ENCODE measurements at regions not wholly inside any gene's neighbourhood (a gene's known extent, or its start where the extent isn't known, plus 50 kb on each side); places are given as distances from the start of the nearest gene placed in this dataset.

- no peak for DNase-seq
Measured at GRCh38 chr11:92671081-92671480, 298.4 kb upstream of the MTNR1B start.

GRCh38 chr11:92675303-92675702 lies 294.1 kb upstream of the MTNR1B start:
- DNase-seq, result peak in 1 of 2 experiments; percentile 14

GRCh38 chr11:92675810-92676209 lies 293.6 kb upstream of the MTNR1B start:
- no peak for DNase-seq

GRCh38 chr11:92678008-92678611 lies 291.3 kb upstream of the MTNR1B start:
- DNase-seq, result no peak

- no peak for DNase-seq
Measured at GRCh38 chr11:92681586-92681985, 287.9 kb upstream of the MTNR1B start.

- no peak for DNase-seq
Measured at GRCh38 chr11:92682136-92682535, 287.3 kb upstream of the MTNR1B start.

- no peak for DNase-seq
Measured at GRCh38 chr11:92682952-92683351, 286.5 kb upstream of the MTNR1B start.

- peak in 1 of 2 experiments; percentile 36 for DNase-seq
Measured at GRCh38 chr11:92685049-92685448, 284.4 kb upstream of the MTNR1B start.

- DNase-seq, result no peak
Measured at GRCh38 chr11:92687724-92688123, 281.7 kb upstream of the MTNR1B start.

GRCh38 chr11:92688416-92688815 lies 281.0 kb upstream of the MTNR1B start:
- DNase-seq, result no peak

GRCh38 chr11:92692826-92693546 lies 276.5 kb upstream of the MTNR1B start:
- no peak for DNase-seq

- DNase-seq, result no peak
Measured at GRCh38 chr11:92696076-92696475, 273.4 kb upstream of the MTNR1B start.

GRCh38 chr11:92697461-92698312 lies 271.8 kb upstream of the MTNR1B start:
- no peak for DNase-seq

GRCh38 chr11:92698742-92699141 lies 270.7 kb upstream of the MTNR1B start:
- DNase-seq, result no peak

GRCh38 chr11:92702037-92702804 lies 267.2 kb upstream of the MTNR1B start:
- DNase-seq, result no peak

- no peak for DNase-seq
Measured at GRCh38 chr11:92702805-92703448, 266.5 kb upstream of the MTNR1B start.

GRCh38 chr11:92703449-92703830 lies 266.0 kb upstream of the MTNR1B start:
- no peak for DNase-seq

- DNase-seq, result peak; percentile 13 to 66
Measured at GRCh38 chr11:92707173-92707619, 262.3 kb upstream of the MTNR1B start.

- no peak for DNase-seq
Measured at GRCh38 chr11:92707665-92708064, 261.8 kb upstream of the MTNR1B start.

- DNase-seq, result no peak
Measured at GRCh38 chr11:92709329-92709728, 260.1 kb upstream of the MTNR1B start.

- no peak for DNase-seq
Measured at GRCh38 chr11:92711926-92712325, 257.5 kb upstream of the MTNR1B start.

- no peak for DNase-seq
Measured at GRCh38 chr11:92714111-92714510, 255.3 kb upstream of the MTNR1B start.
